ENCODE measurements at regions not wholly inside any gene's neighbourhood (a gene's known extent, or its start where the extent isn't known, plus 50 kb on each side); places are given as distances from the start of the nearest gene placed in this dataset.

DNA sequence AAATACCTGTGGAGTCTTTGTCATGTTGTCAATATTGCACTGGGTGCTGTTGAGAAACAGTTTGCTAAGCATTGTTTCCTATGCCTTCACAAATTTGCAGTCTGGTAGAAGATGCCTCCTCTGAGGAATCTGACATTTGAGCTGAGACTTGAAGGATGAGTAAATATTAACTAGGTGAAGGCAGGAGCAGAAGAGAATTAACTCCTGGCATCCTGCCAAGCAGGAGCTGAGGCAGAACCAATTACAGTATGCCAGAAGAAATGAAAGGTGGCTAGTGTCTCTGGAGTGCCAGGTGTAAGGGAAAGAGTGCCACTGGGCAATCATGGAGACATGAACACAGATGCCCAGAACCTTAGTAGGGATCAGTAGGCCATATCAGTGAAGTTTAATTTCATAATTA, 1778.2 kb upstream of the PCDH10 start:
- TF ChIP-seq POLR2AphosphoS5 (IDR thresholded peaks at IDR 0.05; ENCODE audit: insufficient read depth in 1 of 2, low read depth in 1 of 2): no peak
- TF ChIP-seq, protein P1, sequence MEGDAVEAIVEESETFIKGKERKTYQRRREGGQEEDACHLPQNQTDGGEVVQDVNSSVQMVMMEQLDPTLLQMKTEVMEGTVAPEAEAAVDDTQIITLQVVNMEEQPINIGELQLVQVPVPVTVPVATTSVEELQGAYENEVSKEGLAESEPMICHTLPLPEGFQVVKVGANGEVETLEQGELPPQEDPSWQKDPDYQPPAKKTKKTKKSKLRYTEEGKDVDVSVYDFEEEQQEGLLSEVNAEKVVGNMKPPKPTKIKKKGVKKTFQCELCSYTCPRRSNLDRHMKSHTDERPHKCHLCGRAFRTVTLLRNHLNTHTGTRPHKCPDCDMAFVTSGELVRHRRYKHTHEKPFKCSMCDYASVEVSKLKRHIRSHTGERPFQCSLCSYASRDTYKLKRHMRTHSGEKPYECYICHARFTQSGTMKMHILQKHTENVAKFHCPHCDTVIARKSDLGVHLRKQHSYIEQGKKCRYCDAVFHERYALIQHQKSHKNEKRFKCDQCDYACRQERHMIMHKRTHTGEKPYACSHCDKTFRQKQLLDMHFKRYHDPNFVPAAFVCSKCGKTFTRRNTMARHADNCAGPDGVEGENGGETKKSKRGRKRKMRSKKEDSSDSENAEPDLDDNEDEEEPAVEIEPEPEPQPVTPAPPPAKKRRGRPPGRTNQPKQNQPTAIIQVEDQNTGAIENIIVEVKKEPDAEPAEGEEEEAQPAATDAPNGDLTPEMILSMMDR (IDR thresholded peaks at IDR 0.05): no peak
- no peak for TF ChIP-seq POLR2A (IDR thresholded peaks at IDR 0.05)

All from vagina (tissue), 2 donors.